HL-60 (cell line): ENCODE measurements at regions not wholly inside any gene's neighbourhood (a gene's known extent, or its start where the extent isn't known, plus 50 kb on each side); places are given as distances from the start of the nearest gene placed in this dataset.

Experiments
- DNase-seq, 2 experiments: peaks; one replicate each; pipeline ENCODE4 v3.0.0-alpha.2; 2010 to 2020; ENCODE audit warnings: low read depth in 1 of 2, low spot score in 1 of 2
- H3K27ac ChIP-seq: fragments of 250-450 bp; sonication (Bioruptor Pico); replicated peaks from 2 replicates; pipeline ENCODE4 v1.5.1; 2020; ENCODE audit warnings: mild to moderate bottlenecking, moderate library complexity
- H3K27me3 ChIP-seq: fragments of 250-450 bp; sonication (Bioruptor Pico); 2 replicates; pipeline ENCODE4 v1.5.1; 2021; ENCODE audit warnings: mild to moderate bottlenecking, moderate library complexity; ENCODE audit not compliant: insufficient read depth, poor library complexity, severe bottlenecking
- H3K4me3 ChIP-seq: replicated peaks from 2 replicates; pipeline ENCODE4 v1.5.1; 2011; ENCODE audit warnings: mild to moderate bottlenecking, control low read depth, low read length; ENCODE audit not compliant: insufficient read depth
- CTCF ChIP-seq: IDR thresholded peaks from one replicate; pipeline ENCODE4 v1.5.1; 2011; ENCODE audit warnings: low read length, control low read depth, inconsistent platforms; ENCODE audit not compliant: insufficient read depth
- GABPA ChIP-seq: IDR thresholded peaks from 2 replicates; pipeline ENCODE4 v1.6.1; 2012; ENCODE audit warnings: low read depth
- POLR2AphosphoS5 ChIP-seq: IDR thresholded peaks from 2 replicates; pipeline ENCODE4 v1.6.1; 2012; ENCODE audit warnings: low read depth
- REST ChIP-seq: IDR thresholded peaks from 2 replicates; pipeline ENCODE4 v1.6.1; 2012; ENCODE audit warnings: low read depth; ENCODE audit not compliant: insufficient replicate concordance
- SPI1 ChIP-seq: IDR thresholded peaks from 2 replicates; pipeline ENCODE4 v1.6.1; 2012; ENCODE audit warnings: low read depth, mild to moderate bottlenecking, borderline replicate concordance

- Histone ChIP-seq H3K4me3 (no peak overlapping the region), H3K27ac (no peak overlapping the region), H3K27me3 (no peaks in the 10 kb centered on the region)
- DNase-seq = no peak
- TF ChIP-seq SPI1 = no peak
- TF ChIP-seq CTCF = no peak
- TF ChIP-seq GABPA = no peak
- no peak for TF ChIP-seq REST
- TF ChIP-seq POLR2AphosphoS5 = no peak
These were observed 588.9 kb downstream of the JRKL start for GRCh38 chr11:96978751-96979150.

- no peak overlapping the region for H3K27ac ChIP-seq
- TF ChIP-seq CTCF (no peak), SPI1 (no peak), GABPA (no peak), REST (no peak), POLR2AphosphoS5 (no peak)
- DNase-seq = no peak
- no peaks in the 10 kb centered on the region for H3K27me3 ChIP-seq
- no peak overlapping the region for H3K4me3 ChIP-seq
These were observed 596.7 kb downstream of the JRKL start for GRCh38 chr11:96986516-96986915.

GRCh38 chr11:96990914-96991313 is 601.1 kb downstream of the JRKL start:
- DNase-seq = no peak
- H3K27me3 ChIP-seq = no peaks in the 10 kb centered on the region

More at GRCh38 chr11:96990914-96991313, 601.1 kb downstream of the JRKL start:
- TF ChIP-seq REST (no peak), POLR2AphosphoS5 (no peak), GABPA (no peak), CTCF (no peak), SPI1 (no peak)
- Histone ChIP-seq H3K4me3 (no peak overlapping the region), H3K27ac (no peak overlapping the region)
